ENCODE measurements at regions not wholly inside any gene's neighbourhood (a gene's known extent, or its start where the extent isn't known, plus 50 kb on each side); places are given as distances from the start of the nearest gene placed in this dataset.
"Not testable (repeated sequence)": the region's sequence is repeated elsewhere in the genome, so short reads cannot be mapped to it uniquely, and the experiment has no call there.

GRCh38 chr7:50251765-50252164 lies 52.8 kb upstream of the IKZF1 start:
- H3K27ac Mint-ChIP-seq: no peak overlapping the region
- H3K36me3 Mint-ChIP-seq: no peaks in the 10 kb centered on the region
- DNase-seq (ENCODE audit: low spot score in 2 of 2) (no peak), ATAC-seq (no peak)
- H3K4me3 Mint-ChIP-seq: no peak overlapping the region
- peaks cover 3% of the 10 kb centered on the region for H3K9me3 Mint-ChIP-seq
- peaks cover 18% of the 10 kb centered on the region for H3K4me1 Mint-ChIP-seq

GRCh38 chr7:50246551-50246950 lies 58.0 kb upstream of the IKZF1 start:
- peaks cover 20% of the 10 kb centered on the region for H3K9me3 Mint-ChIP-seq
- DNase-seq (ENCODE audit: low spot score in 2 of 2): no peak
- no peaks in the 10 kb centered on the region for H3K36me3 Mint-ChIP-seq
- H3K4me1 Mint-ChIP-seq: peaks cover 14% of the 10 kb centered on the region
- no peak overlapping the region for H3K27ac Mint-ChIP-seq
- H3K4me3 Mint-ChIP-seq: no peak overlapping the region
- ATAC-seq: no peak

GRCh38 chr7:50242111-50242510 lies 62.4 kb upstream of the IKZF1 start:
- ATAC-seq; H3K36me3 Mint-ChIP-seq; DNase-seq (ENCODE audit: low spot score in 2 of 2); H3K4me3 Mint-ChIP-seq: not testable (repeated sequence)
- H3K27ac Mint-ChIP-seq: peak overlapping the region; percentile 35
- peaks cover 14% of the 10 kb centered on the region for H3K4me1 Mint-ChIP-seq
- H3K9me3 Mint-ChIP-seq: peaks cover 17% of the 10 kb centered on the region

GRCh38 chr7:50240699-50241098 lies 63.8 kb upstream of the IKZF1 start:
- Mint-ChIP-seq H3K9me3 (peaks cover 11% of the 10 kb centered on the region), H3K4me1 (peaks cover 14% of the 10 kb centered on the region)
- DNase-seq (ENCODE audit: low spot score in 2 of 2); ATAC-seq; H3K36me3 Mint-ChIP-seq; H3K27ac Mint-ChIP-seq; H3K4me3 Mint-ChIP-seq: not testable (repeated sequence)

GRCh38 chr7:50229964-50230363 lies 74.6 kb upstream of the IKZF1 start:
- H3K9me3 Mint-ChIP-seq: peaks cover 11% of the 10 kb centered on the region
- H3K4me1 Mint-ChIP-seq: peaks cover 27% of the 10 kb centered on the region
- no peak overlapping the region for H3K4me3 Mint-ChIP-seq
- DNase-seq (ENCODE audit: low spot score in 2 of 2): no peak
- no peak for ATAC-seq
- no peaks in the 10 kb centered on the region for H3K36me3 Mint-ChIP-seq
- peak overlapping the region; percentile 56 for H3K27ac Mint-ChIP-seq

- Mint-ChIP-seq H3K9me3 (peaks cover 11% of the 10 kb centered on the region), H3K36me3 (no peaks in the 10 kb centered on the region), H3K4me3 (peak overlapping the region; percentile 40), H3K27ac (peak overlapping the region; percentile 39), H3K4me1 (peaks cover 27% of the 10 kb centered on the region)
- DNase-seq (ENCODE audit: low spot score in 2 of 2) (no peak), ATAC-seq (no peak)
These were observed 76.4 kb upstream of the IKZF1 start for GRCh38 chr7:50228148-50228547.

- Mint-ChIP-seq H3K9me3 (peaks cover 11% of the 10 kb centered on the region), H3K4me1 (peaks cover 27% of the 10 kb centered on the region), H3K4me3 (peak overlapping the region; percentile 40), H3K36me3 (no peaks in the 10 kb centered on the region), H3K27ac (peak overlapping the region; percentile 39)
- ATAC-seq: no peak
- DNase-seq (ENCODE audit: low spot score in 2 of 2): no peak
These were observed 76.8 kb upstream of the IKZF1 start for GRCh38 chr7:50227726-50228125.

- H3K36me3 Mint-ChIP-seq: no peaks in the 10 kb centered on the region
- H3K4me1 Mint-ChIP-seq: peaks cover 27% of the 10 kb centered on the region
- ATAC-seq (peak; percentile 92), DNase-seq (ENCODE audit: low spot score in 2 of 2) (peak in 1 of 2 donors; percentile 63)
- peak overlapping the region; percentile 40 for H3K4me3 Mint-ChIP-seq
- peaks cover 14% of the 10 kb centered on the region for H3K9me3 Mint-ChIP-seq
- no peak overlapping the region for H3K27ac Mint-ChIP-seq
These were observed 77.8 kb upstream of the IKZF1 start for GRCh38 chr7:50226669-50227068.

- Mint-ChIP-seq H3K9me3 (peaks cover 16% of the 10 kb centered on the region), H3K4me3 (peak overlapping the region; percentile 40), H3K36me3 (no peaks in the 10 kb centered on the region)
These were observed 78.4 kb upstream of the IKZF1 start for GRCh38 chr7:50226145-50226544.

GRCh38 chr7:50221433-50221832 lies 83.1 kb upstream of the IKZF1 start:
- Mint-ChIP-seq H3K4me3 (no peak overlapping the region), H3K9me3 (peaks cover 9% of the 10 kb centered on the region), H3K4me1 (peaks cover 4% of the 10 kb centered on the region), H3K27ac (no peak overlapping the region), H3K36me3 (no peaks in the 10 kb centered on the region)
- no peak for ATAC-seq
- no peak for DNase-seq (ENCODE audit: low spot score in 2 of 2)

More at GRCh38 chr7:50226145-50226544, 78.4 kb upstream of the IKZF1 start:
- Mint-ChIP-seq H3K27ac (no peak overlapping the region), H3K4me1 (peaks cover 27% of the 10 kb centered on the region)
- DNase-seq (ENCODE audit: low spot score in 2 of 2) (no peak), ATAC-seq (no peak)

- no peak overlapping the region for H3K4me3 Mint-ChIP-seq
- peaks cover 3% of the 10 kb centered on the region for H3K4me1 Mint-ChIP-seq
- H3K27ac Mint-ChIP-seq: no peak overlapping the region
- H3K36me3 Mint-ChIP-seq: no peaks in the 10 kb centered on the region
- ATAC-seq (no peak), DNase-seq (ENCODE audit: low spot score in 2 of 2) (no peak)
- H3K9me3 Mint-ChIP-seq: peaks cover 9% of the 10 kb centered on the region
These were observed 83.5 kb upstream of the IKZF1 start for GRCh38 chr7:50221028-50221427.

- Mint-ChIP-seq H3K36me3 (no peaks in the 10 kb centered on the region), H3K4me3 (no peak overlapping the region), H3K9me3 (peaks cover 9% of the 10 kb centered on the region), H3K27ac (no peak overlapping the region), H3K4me1 (peaks cover 9% of the 10 kb centered on the region)
- ATAC-seq: no peak
- DNase-seq (ENCODE audit: low spot score in 2 of 2): no peak
These were observed 84.2 kb upstream of the IKZF1 start for GRCh38 chr7:50220273-50220672.

GRCh38 chr7:50217821-50218281 lies 86.7 kb upstream of the IKZF1 start:
- H3K4me1 Mint-ChIP-seq: peaks cover 29% of the 10 kb centered on the region
- ATAC-seq (no peak), DNase-seq (ENCODE audit: low spot score in 2 of 2) (no peak)
- H3K36me3 Mint-ChIP-seq: no peaks in the 10 kb centered on the region
- H3K4me3 Mint-ChIP-seq: no peak overlapping the region
- H3K9me3 Mint-ChIP-seq: peaks cover 9% of the 10 kb centered on the region
- H3K27ac Mint-ChIP-seq: no peak overlapping the region

- H3K9me3 Mint-ChIP-seq: peaks cover 8% of the 10 kb centered on the region
- H3K4me3 Mint-ChIP-seq: no peak overlapping the region
- H3K36me3 Mint-ChIP-seq: no peaks in the 10 kb centered on the region
- peaks cover 34% of the 10 kb centered on the region for H3K4me1 Mint-ChIP-seq
- no peak for DNase-seq (ENCODE audit: low spot score in 2 of 2)
- no peak for ATAC-seq
- no peak overlapping the region for H3K27ac Mint-ChIP-seq
These were observed 87.1 kb upstream of the IKZF1 start for GRCh38 chr7:50217401-50217800.

- no peak overlapping the region for H3K4me3 Mint-ChIP-seq
- ATAC-seq (no peak), DNase-seq (ENCODE audit: low spot score in 2 of 2) (no peak)
- peaks cover 41% of the 10 kb centered on the region for H3K4me1 Mint-ChIP-seq
- H3K27ac Mint-ChIP-seq: no peak overlapping the region
- H3K36me3 Mint-ChIP-seq: no peaks in the 10 kb centered on the region
- peaks cover 6% of the 10 kb centered on the region for H3K9me3 Mint-ChIP-seq
These were observed 87.9 kb upstream of the IKZF1 start for GRCh38 chr7:50216626-50217025.

GRCh38 chr7:50214771-50215170 lies 89.7 kb upstream of the IKZF1 start:
- no peaks in the 10 kb centered on the region for H3K36me3 Mint-ChIP-seq
- ATAC-seq (no peak), DNase-seq (ENCODE audit: low spot score in 2 of 2) (no peak)
- no peaks in the 10 kb centered on the region for H3K9me3 Mint-ChIP-seq
- peak overlapping the region; percentile 26 for H3K27ac Mint-ChIP-seq
- peaks cover 59% of the 10 kb centered on the region for H3K4me1 Mint-ChIP-seq
- no peak overlapping the region for H3K4me3 Mint-ChIP-seq
